B cell (primary cell): ENCODE measurements at regions not wholly inside any gene's neighbourhood (a gene's known extent, or its start where the extent isn't known, plus 50 kb on each side); places are given as distances from the start of the nearest gene placed in this dataset.

Experiments
- ATAC-seq: fragments of 200-7000 bp; cut with Tn5 transposase; one replicate; pipeline ENCODE4 v1.10.0; 2021; ENCODE audit warnings: low read depth, mild to moderate bottlenecking, moderate number of reproducible peaks, moderate library complexity
- CTCF ChIA-PET: fragments of 350-600 bp; sonication (Branson Sonifier 250); formaldehyde crosslinking; loops from one replicate; lab custom pipeline; 2021; ENCODE audit warnings: antibody characterized with exemption, inconsistent platforms; lab: Charles Lee
- POLR2A ChIA-PET: fragments of 350-600 bp; sonication (Branson Sonifier 250); formaldehyde crosslinking; loops from one replicate; lab custom pipeline; 2021; ENCODE audit warnings: antibody characterized with exemption; lab: Charles Lee
- DNase-seq: peaks from one replicate; pipeline ENCODE4 v3.0.0; 2013
- H2AFZ ChIP-seq: 2 replicates; pipeline ENCODE4 v1.6.1; 2012; ENCODE audit warnings: mild to moderate bottlenecking, low read depth, low read length; ENCODE audit not compliant: insufficient read depth, poor library complexity, severe bottlenecking
- H3K27ac ChIP-seq, 2 donors: 1 replicate in 1 of 2; 2 replicates in 1 of 2; pipeline ENCODE4 v1.5.1; 2012 to 2013; ENCODE audit warnings: low read length in 2 of 2, mild to moderate bottlenecking in 2 of 2, moderate library complexity in 1 of 2
- H3K27me3 ChIP-seq, 4 experiments: fragments of 200-600 bp in 1 of 4; sonication (generic) in 1 of 4; replicated peaks in 1 of 4; 1 replicate in 2 of 4; 2 replicates in 2 of 4; pipeline versions ENCODE4 v1.6.1 to v1.7.0; 2013 to 2016; ENCODE audit warnings: low read length in 3 of 4, mild to moderate bottlenecking in 2 of 4, mixed read lengths in 1 of 4, moderate library complexity in 1 of 4; ENCODE audit not compliant: insufficient read depth in 4 of 4, control insufficient read depth in 3 of 4; ENCODE audit errors: control extremely low read depth in 1 of 4
- H3K36me3 ChIP-seq, 2 experiments: replicated peaks in 1 of 2; 1 replicate in 1 of 2; 2 replicates in 1 of 2; pipeline versions ENCODE4 v1.6.1 to v1.7.1; 2013; ENCODE audit warnings: low read length in 1 of 2; ENCODE audit not compliant: insufficient read depth in 2 of 2, control insufficient read depth in 1 of 2; ENCODE audit errors: control extremely low read depth in 1 of 2, extremely low read depth in 1 of 2
- H3K4me1 ChIP-seq, 2 donors: fragments of 200-600 bp in 1 of 2; sonication (generic) in 1 of 2; 1 replicate in 1 of 2; 2 replicates in 1 of 2; pipeline versions ENCODE4 v1.5.1 to v1.6.1; 2013 to 2017; ENCODE audit warnings: low read length in 2 of 2; ENCODE audit not compliant: control insufficient read depth in 2 of 2, insufficient read depth in 2 of 2
- H3K4me2 ChIP-seq: replicated peaks from 2 replicates; pipeline ENCODE3; 2012; ENCODE audit warnings: mild to moderate bottlenecking, low read depth, low read length; ENCODE audit not compliant: poor library complexity, severe bottlenecking
- H3K4me3 ChIP-seq, 5 experiments: fragments of 200-600 bp in 1 of 5; sonication (generic) in 1 of 5; 1 replicate in 3 of 5; 2 replicates in 2 of 5; pipeline versions ENCODE4 v1.5.1 to v1.7.0; 2011 to 2016; ENCODE audit warnings: low read length in 4 of 5, mild to moderate bottlenecking in 4 of 5, low read depth in 2 of 5, control low read depth in 1 of 5, moderate library complexity in 1 of 5; ENCODE audit not compliant: insufficient read depth in 1 of 5; ENCODE audit errors: control extremely low read depth in 1 of 5, extremely low read depth in 1 of 5
- H3K79me2 ChIP-seq: fragments of 200-600 bp; sonication (generic); one replicate; pipeline ENCODE4 v1.6.0; 2016; ENCODE audit warnings: low read length; ENCODE audit not compliant: control insufficient read depth, insufficient read depth
- H3K9ac ChIP-seq: fragments of 200-600 bp; sonication (generic); 2 replicates; pipeline ENCODE4 v1.6.1; 2017; ENCODE audit warnings: mild to moderate bottlenecking, low read length, moderate library complexity
- H3K9me3 ChIP-seq, 3 donors: one replicate each; pipeline versions ENCODE4 v1.6.1 to v1.7.1; 2013; ENCODE audit warnings: low read length in 2 of 3; ENCODE audit not compliant: control insufficient read depth in 2 of 3, insufficient read depth in 1 of 3; ENCODE audit errors: control extremely low read depth in 1 of 3
- H4K20me1 ChIP-seq: 2 replicates; pipeline ENCODE4 v1.6.0; 2012; ENCODE audit warnings: mild to moderate bottlenecking, low read length; ENCODE audit not compliant: insufficient read depth, control insufficient read depth, poor library complexity, severe bottlenecking
- H3K27ac Mint-ChIP-seq: one replicate; pipeline ENCODE4 v1.8.0; 2021; ENCODE audit warnings: mixed read lengths
- H3K27me3 Mint-ChIP-seq: one replicate; pipeline ENCODE4 v1.8.0; 2021; ENCODE audit warnings: mixed read lengths
- H3K4me1 Mint-ChIP-seq: one replicate; pipeline ENCODE4 v1.8.0; 2021; ENCODE audit warnings: mixed read lengths
- H3K4me3 Mint-ChIP-seq: one replicate; pipeline ENCODE4 v1.8.0; 2021; ENCODE audit warnings: mixed read lengths
- H3K9me3 Mint-ChIP-seq: one replicate; pipeline ENCODE4 v1.8.0; 2022; ENCODE audit warnings: mixed read lengths; ENCODE audit not compliant: insufficient read depth
- EZH2 ChIP-seq: IDR thresholded peaks from 2 replicates; pipeline ENCODE4 v1.6.1; 2012; ENCODE audit warnings: borderline replicate concordance, low read depth, mild to moderate bottlenecking, moderate library complexity, low read length; ENCODE audit not compliant: insufficient read depth, poor library complexity, severe bottlenecking
- WGBS: methylation state at CpG from one replicate; pipeline ENCODE4 v1.1.5; 2013; ENCODE audit warnings: missing lambda C conversion rate; ENCODE audit not compliant: insufficient coverage; 5-methylcytosine and 5-hydroxymethylcytosine counted together
- intact Hi-C: fragments of 100-400 bp; cut with micrococcal nuclease; formaldehyde crosslinking; loops from one replicate; pipeline ENCODE4 v1.10.0; 2022
- TF ChIP-seq, protein P1 (sequence below): fragments of 200-600 bp; IDR thresholded peaks from one replicate; pipeline ENCODE4 v1.8.0; 2022; ENCODE audit warnings: antibody characterized with exemption, mild to moderate bottlenecking

DNA sequence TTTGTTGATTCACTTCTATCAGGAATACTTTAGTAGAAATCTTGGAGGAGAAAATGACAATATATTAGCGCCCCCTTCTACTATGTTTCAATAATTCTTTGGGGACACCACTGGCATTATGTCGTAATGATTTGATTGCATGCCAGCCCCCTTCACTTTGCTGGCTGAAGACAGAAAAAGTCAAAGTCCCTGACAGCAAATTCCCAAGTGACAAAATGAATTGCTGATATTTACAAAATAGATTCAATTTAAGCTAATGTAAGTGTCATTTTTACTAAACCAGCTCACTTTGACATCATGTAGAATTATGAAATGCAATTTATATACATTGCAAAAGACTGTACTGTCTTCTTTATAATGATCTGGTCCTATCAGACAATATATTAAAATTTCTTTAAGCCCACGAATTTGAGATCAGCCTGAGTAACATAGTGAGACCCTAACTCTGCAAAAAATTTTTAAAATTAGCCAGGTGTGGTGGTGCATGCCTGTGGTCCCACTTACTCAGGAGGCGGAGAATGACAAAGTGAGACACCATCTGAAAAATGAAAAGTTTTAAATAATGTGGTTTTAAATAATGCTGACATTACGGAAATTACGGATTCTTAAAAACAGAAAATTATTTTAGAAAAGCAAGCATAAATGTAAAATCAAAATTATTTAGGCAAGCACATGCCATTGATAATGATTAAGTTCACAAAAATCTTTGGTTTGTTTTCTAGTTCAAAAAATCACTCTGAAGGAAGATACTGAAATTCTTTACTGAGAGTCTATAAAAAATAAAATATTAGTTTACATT lies 520.1 kb upstream of the PKDCC start:
- Histone ChIP-seq H2AFZ (no peak overlapping the region), H3K27me3 (no peaks in the 10 kb centered on the region), H3K9me3 (no peaks in the 10 kb centered on the region), H3K79me2 (no peaks in the 10 kb centered on the region), H3K36me3 (no peaks in the 10 kb centered on the region), H3K27ac (no peak overlapping the region), H3K9ac (no peak overlapping the region), H3K4me3 (no peak overlapping the region), H3K4me1 (no peaks in the 10 kb centered on the region), H3K4me2 (no peak overlapping the region), H4K20me1 (no peaks in the 10 kb centered on the region)
- DNase-seq (no peak), ATAC-seq (no peak)
- no peak overlapping the region for H3K4me3 Mint-ChIP-seq
- H3K4me1 Mint-ChIP-seq, result no peaks in the 10 kb centered on the region
- CTCF ChIA-PET, result no interaction called here
- WGBS, result no CpG with 5 or more reads among the region's 6 CpGs
- no peaks in the 10 kb centered on the region for H3K27me3 Mint-ChIP-seq
- H3K27ac Mint-ChIP-seq, result no peak overlapping the region
- TF ChIP-seq, protein P1, sequence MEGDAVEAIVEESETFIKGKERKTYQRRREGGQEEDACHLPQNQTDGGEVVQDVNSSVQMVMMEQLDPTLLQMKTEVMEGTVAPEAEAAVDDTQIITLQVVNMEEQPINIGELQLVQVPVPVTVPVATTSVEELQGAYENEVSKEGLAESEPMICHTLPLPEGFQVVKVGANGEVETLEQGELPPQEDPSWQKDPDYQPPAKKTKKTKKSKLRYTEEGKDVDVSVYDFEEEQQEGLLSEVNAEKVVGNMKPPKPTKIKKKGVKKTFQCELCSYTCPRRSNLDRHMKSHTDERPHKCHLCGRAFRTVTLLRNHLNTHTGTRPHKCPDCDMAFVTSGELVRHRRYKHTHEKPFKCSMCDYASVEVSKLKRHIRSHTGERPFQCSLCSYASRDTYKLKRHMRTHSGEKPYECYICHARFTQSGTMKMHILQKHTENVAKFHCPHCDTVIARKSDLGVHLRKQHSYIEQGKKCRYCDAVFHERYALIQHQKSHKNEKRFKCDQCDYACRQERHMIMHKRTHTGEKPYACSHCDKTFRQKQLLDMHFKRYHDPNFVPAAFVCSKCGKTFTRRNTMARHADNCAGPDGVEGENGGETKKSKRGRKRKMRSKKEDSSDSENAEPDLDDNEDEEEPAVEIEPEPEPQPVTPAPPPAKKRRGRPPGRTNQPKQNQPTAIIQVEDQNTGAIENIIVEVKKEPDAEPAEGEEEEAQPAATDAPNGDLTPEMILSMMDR, result no peak
- TF ChIP-seq EZH2, result no peak
- intact Hi-C loops, result no loop called here
- POLR2A ChIA-PET, result no interaction called here
- H3K9me3 Mint-ChIP-seq, result peaks cover 1% of the 10 kb centered on the region

DNA sequence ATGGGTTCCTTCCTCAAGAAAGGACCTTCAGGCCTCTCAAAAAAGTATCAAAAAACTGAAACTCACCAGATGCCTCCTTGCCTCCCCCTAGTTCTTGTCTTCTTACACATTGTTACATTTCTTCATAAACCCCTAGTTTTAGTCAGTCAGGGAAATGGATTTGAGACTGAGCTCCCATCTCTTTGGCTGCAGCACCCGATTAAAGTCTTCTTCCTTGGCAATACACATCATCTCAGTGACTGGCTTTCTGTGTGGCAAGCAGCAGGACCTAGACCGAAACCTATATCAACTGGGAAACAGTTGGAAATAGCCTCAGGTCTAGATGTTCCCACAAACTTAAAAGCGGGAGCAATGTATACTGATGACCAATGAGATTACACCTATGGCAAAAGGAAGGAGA lies 512.2 kb upstream of the PKDCC start:
- no peaks in the 10 kb centered on the region for H3K4me1 ChIP-seq
- CTCF ChIA-PET, result no interaction called here
- no peaks in the 10 kb centered on the region for H3K36me3 ChIP-seq
- 93% methylated on average over 2 of the region's 3 CpGs for WGBS
- H4K20me1 ChIP-seq, result no peaks in the 10 kb centered on the region
- H3K4me3 ChIP-seq, result no peak overlapping the region
- H3K27me3 ChIP-seq, result no peaks in the 10 kb centered on the region
- no peak overlapping the region for H3K27ac ChIP-seq
- Mint-ChIP-seq H3K9me3 (peaks cover 1% of the 10 kb centered on the region), H3K4me1 (no peaks in the 10 kb centered on the region), H3K27ac (no peak overlapping the region), H3K27me3 (no peaks in the 10 kb centered on the region), H3K4me3 (no peak overlapping the region)
- peaks cover 0 to 3% (median 0%) of the 10 kb centered on the region in 3 donors for H3K9me3 ChIP-seq
- DNase-seq (no peak), ATAC-seq (no peak)
- no peak overlapping the region for H3K9ac ChIP-seq
- H2AFZ ChIP-seq, result no peak overlapping the region
- H3K4me2 ChIP-seq, result no peak overlapping the region
- intact Hi-C loops, result no loop called here
- no peaks in the 10 kb centered on the region for H3K79me2 ChIP-seq
- TF ChIP-seq, protein P1, result no peak
- no peak for TF ChIP-seq EZH2
- POLR2A ChIA-PET, result no interaction called here
